ENCODE measurements at regions not wholly inside any gene's neighbourhood (a gene's known extent, or its start where the extent isn't known, plus 50 kb on each side); places are given as distances from the start of the nearest gene placed in this dataset.

DNA sequence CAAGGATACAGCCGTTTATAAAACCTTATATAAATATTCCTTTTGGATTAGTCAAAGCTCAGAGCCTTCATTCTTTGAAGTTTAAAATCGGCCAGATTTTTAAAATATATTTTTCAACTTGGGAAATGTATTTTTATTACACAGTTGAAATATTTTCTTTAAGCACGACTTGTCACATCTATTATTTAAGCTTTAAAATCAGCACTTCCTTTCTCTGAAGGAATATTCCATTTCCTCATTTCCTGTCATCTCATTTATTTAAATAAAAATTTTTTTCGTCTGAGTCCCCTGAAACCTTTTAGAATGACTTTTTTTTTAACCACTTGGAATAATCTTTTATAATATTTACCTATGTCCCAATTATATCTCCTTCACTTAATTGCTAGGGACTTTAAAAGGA is 107.5 kb upstream of the PDE3A start:
- no peak for TF ChIP-seq EZH2phosphoT487 (IDR thresholded peaks at IDR 0.05; ENCODE audit: borderline replicate concordance, low read length)
- TF ChIP-seq, protein P1, sequence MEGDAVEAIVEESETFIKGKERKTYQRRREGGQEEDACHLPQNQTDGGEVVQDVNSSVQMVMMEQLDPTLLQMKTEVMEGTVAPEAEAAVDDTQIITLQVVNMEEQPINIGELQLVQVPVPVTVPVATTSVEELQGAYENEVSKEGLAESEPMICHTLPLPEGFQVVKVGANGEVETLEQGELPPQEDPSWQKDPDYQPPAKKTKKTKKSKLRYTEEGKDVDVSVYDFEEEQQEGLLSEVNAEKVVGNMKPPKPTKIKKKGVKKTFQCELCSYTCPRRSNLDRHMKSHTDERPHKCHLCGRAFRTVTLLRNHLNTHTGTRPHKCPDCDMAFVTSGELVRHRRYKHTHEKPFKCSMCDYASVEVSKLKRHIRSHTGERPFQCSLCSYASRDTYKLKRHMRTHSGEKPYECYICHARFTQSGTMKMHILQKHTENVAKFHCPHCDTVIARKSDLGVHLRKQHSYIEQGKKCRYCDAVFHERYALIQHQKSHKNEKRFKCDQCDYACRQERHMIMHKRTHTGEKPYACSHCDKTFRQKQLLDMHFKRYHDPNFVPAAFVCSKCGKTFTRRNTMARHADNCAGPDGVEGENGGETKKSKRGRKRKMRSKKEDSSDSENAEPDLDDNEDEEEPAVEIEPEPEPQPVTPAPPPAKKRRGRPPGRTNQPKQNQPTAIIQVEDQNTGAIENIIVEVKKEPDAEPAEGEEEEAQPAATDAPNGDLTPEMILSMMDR (IDR thresholded peaks at IDR 0.05; ENCODE audit: low read depth, low read length, poor library complexity, severe bottlenecking), result no peak
